ENCODE measurements at regions not wholly inside any gene's neighbourhood (a gene's known extent, or its start where the extent isn't known, plus 50 kb on each side); places are given as distances from the start of the nearest gene placed in this dataset.

DNA sequence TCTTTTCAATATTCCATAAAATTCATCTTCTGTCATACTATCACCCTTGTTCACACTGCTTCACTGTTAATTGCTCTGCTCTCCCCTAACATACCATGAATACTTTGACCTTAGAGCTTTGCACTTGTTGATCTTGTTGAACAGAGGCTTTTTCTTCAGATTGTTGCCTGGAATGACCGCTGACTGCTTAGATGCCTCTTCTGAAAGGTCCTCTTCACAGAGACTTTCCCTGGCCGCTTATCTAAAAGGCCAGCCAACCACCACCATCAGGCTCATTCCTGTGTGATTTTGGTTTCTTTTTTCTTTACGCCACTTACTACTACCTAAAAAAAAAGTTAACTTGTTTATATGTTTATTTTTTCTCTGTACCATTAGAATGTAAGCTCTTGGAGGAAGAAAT lies 667.7 kb downstream of the STPG2 start:
- TF ChIP-seq, protein P1, sequence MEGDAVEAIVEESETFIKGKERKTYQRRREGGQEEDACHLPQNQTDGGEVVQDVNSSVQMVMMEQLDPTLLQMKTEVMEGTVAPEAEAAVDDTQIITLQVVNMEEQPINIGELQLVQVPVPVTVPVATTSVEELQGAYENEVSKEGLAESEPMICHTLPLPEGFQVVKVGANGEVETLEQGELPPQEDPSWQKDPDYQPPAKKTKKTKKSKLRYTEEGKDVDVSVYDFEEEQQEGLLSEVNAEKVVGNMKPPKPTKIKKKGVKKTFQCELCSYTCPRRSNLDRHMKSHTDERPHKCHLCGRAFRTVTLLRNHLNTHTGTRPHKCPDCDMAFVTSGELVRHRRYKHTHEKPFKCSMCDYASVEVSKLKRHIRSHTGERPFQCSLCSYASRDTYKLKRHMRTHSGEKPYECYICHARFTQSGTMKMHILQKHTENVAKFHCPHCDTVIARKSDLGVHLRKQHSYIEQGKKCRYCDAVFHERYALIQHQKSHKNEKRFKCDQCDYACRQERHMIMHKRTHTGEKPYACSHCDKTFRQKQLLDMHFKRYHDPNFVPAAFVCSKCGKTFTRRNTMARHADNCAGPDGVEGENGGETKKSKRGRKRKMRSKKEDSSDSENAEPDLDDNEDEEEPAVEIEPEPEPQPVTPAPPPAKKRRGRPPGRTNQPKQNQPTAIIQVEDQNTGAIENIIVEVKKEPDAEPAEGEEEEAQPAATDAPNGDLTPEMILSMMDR (IDR thresholded peaks at IDR 0.05; ENCODE audit: insufficient read depth, low read depth, low read length, missing control alignments) = no peak
- no peak overlapping the region for H3K4me3 ChIP-seq (ENCODE audit: low read depth, low read length)
- no peak for DNase-seq (ENCODE audit: low read depth)

DNA sequence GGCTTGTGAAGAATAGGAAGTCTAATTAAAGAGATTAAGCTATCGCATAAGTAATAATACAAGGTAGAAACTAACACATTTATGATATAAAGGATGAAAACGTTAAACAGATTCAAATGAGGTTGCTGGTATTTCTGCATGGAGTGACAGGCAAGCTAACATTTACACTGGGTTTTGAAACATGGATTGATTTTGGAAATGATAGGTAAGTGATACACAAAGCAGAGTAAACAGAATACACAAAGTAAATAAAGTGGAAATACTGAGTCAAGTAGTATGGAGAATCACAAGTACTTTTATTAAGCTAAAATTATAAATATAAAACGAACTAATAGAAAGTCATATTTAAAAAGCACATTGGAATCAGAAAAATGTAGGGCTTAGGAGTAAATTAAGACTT lies 665.3 kb downstream of the STPG2 start:
- no peak for DNase-seq (ENCODE audit: low read depth)
- TF ChIP-seq, protein P1 (IDR thresholded peaks at IDR 0.05; ENCODE audit: insufficient read depth, low read depth, low read length, missing control alignments) = no peak
- no peak overlapping the region for H3K4me3 ChIP-seq (ENCODE audit: low read depth, low read length)

DNA sequence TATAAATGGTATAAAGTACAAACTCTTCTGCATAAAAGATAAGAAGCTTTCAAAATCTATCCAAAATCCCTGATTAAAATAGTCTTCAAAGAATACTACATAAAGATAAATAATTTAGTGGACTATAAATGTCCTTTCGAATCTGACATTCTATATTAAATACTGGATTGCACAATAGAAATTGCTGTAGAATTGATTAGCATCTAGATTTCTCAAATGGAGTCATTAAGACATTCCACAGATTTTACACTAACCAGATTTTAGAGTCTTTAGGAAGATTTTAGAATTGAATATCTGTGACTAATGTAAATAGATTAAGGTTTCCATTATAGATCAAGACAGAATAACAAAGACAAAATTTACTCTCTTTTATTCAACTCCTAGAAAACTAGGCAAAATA lies 663.9 kb downstream of the STPG2 start:
- TF ChIP-seq, protein P1 (IDR thresholded peaks at IDR 0.05; ENCODE audit: insufficient read depth, low read depth, low read length, missing control alignments) = no peak
- no peak overlapping the region for H3K4me3 ChIP-seq (ENCODE audit: low read depth, low read length)
- DNase-seq (ENCODE audit: low read depth) = no peak

DNA sequence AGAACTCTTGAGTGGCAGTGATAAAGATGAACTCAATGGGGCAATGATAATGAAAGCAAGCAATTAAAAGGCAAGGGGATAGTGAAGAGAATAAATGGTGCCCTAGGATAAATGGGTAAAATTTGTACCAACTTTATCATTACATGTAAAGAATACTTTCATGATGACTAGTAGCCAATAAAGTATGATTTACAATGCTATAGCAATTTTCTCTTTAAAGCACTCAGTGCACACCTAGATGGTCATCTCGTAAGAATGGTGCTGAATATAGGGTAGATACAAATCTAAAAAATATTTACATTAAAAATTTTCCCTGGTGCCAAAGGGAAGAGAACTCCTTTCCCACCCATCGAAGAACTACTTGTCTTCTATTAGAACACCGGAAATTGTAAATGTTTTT lies 651.4 kb downstream of the STPG2 start:
- TF ChIP-seq, protein P1 (IDR thresholded peaks at IDR 0.05; ENCODE audit: insufficient read depth, low read depth, low read length, missing control alignments) = no peak
- H3K4me3 ChIP-seq (ENCODE audit: low read depth, low read length) = no peak overlapping the region
- DNase-seq (ENCODE audit: low read depth) = no peak

DNA sequence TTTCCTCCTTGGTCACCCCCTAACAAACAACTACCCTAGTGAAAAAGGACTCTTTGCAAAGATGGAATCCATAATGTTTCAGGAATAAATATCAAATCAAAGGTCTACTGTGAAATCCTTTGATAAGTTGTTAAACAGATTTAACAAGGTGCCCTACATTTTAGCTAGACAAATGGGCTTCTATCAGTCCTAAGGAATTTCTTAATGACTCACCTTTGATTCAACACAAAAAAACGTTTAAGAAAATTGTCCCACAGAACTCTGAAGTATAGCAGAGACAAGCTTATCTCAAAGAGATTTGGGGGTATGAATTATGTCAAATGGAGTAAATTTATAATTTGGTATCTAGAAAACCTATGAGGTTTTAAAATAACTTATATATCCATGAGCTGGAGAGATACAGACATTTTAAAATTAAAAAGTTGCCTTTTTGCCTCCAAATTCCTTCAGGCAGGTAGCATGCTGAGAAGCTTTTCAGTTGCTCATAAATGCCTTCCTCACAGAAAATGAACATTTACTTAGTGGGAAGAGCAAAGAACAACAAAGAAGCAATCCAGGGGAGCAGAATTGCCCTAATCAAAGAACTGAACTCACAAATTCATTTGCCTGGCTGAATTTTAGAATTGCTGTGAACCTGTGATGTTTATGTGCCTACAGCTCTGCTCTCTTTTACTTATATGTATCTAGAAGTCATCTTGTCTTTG lies 649.3 kb downstream of the STPG2 start:
- TF ChIP-seq, protein P1 (IDR thresholded peaks at IDR 0.05; ENCODE audit: insufficient read depth, low read depth, low read length, missing control alignments) = no peak
- H3K4me3 ChIP-seq (ENCODE audit: low read depth, low read length) = no peak overlapping the region
- no peak for DNase-seq (ENCODE audit: low read depth)

DNA sequence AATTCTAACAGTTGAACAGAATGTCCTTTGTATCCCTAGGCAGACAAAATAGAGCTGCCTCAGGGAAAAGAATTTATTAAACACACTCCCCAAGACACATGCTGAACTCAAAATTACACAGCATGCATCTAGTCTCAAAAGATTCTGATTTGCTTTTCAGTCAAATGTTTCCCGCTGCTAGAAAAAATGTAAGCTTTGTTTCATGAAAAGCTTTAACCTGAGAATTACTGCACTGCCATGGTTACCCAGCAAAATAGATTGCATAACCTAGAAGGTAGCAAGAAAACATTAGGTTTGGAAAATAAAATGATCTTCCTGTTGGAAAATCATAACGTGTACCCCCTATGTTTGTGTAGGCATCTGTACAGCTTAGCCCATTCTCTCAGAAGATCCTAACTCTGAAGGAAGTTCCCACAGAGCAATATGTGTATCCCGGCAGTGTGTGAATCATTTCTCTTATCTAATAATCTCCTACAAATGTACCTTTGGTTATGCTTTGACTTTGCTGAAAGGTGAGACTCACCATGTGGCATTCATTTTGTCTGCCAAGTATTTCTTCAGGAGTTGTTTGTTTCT lies 646.9 kb downstream of the STPG2 start:
- TF ChIP-seq, protein P1 (IDR thresholded peaks at IDR 0.05; ENCODE audit: insufficient read depth, low read depth, low read length, missing control alignments) = no peak
- DNase-seq (ENCODE audit: low read depth) = no peak
- H3K4me3 ChIP-seq (ENCODE audit: low read depth, low read length) = no peak overlapping the region

DNA sequence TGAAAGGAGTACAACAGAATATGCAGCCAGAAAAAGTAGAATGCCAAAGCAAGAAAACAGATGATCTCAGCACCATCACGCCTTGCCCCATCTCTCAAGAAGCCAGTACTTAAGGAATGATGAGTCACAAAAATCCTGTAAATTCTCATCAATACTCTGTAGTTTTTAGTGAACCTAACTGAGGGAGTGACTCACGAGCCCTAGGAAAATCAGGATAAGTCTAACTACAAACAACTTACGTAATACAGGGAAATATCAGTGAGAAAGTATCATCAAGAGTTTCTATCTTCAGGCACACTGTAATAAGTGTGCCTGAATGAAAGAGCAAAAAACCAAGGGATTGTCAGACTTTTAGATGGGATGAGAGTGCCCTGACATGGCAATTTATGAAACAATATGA lies 644.4 kb downstream of the STPG2 start:
- TF ChIP-seq, protein P1 (IDR thresholded peaks at IDR 0.05; ENCODE audit: insufficient read depth, low read depth, low read length, missing control alignments) = no peak
- no peak overlapping the region for H3K4me3 ChIP-seq (ENCODE audit: low read depth, low read length)
- DNase-seq (ENCODE audit: low read depth) = no peak
